ENCODE measurements at regions not wholly inside any gene's neighbourhood (a gene's known extent, or its start where the extent isn't known, plus 50 kb on each side); places are given as distances from the start of the nearest gene placed in this dataset.

- DNase-seq (ENCODE audit: low spot score): no peak
Measured at GRCh38 chr12:64999148-64999425, 122.0 kb downstream of the WIF1 start.
